Keratinocyte (primary cell): ENCODE measurements at regions not wholly inside any gene's neighbourhood (a gene's known extent, or its start where the extent isn't known, plus 50 kb on each side); places are given as distances from the start of the nearest gene placed in this dataset.

Experiments used
- DNase-seq: peaks from one replicate; pipeline ENCODE4 v3.0.0-alpha.2; 2011; ENCODE audit warnings: low read depth, missing footprints, low spot score
- FAIRE-seq: peaks from 2 replicates; lab custom pipeline; 2011; peaks lifted over from hg19 to GRCh38; lab: Jason Lieb, UNC
- H2AFZ ChIP-seq: 2 replicates; pipeline ENCODE4 v1.6.0; 2012; ENCODE audit warnings: low read length, control low read depth, inconsistent platforms; ENCODE audit not compliant: control insufficient read depth
- H3K27ac ChIP-seq: 2 replicates; pipeline ENCODE4 v1.5.1; 2011; ENCODE audit warnings: low read length; ENCODE audit not compliant: control insufficient read depth, insufficient read depth
- H3K27me3 ChIP-seq: 3 replicates; pipeline ENCODE4 v1.6.0; 2011; ENCODE audit warnings: low read length; ENCODE audit not compliant: control insufficient read depth, insufficient read depth; ENCODE audit errors: extremely low read depth
- H3K36me3 ChIP-seq, 2 experiments: 2 replicates in 1 of 2; 3 replicates in 1 of 2; pipeline ENCODE4 v1.5.1; 2011; ENCODE audit warnings: low read length in 2 of 2, mild to moderate bottlenecking in 1 of 2; ENCODE audit not compliant: control insufficient read depth in 2 of 2, insufficient read depth in 2 of 2; ENCODE audit errors: extremely low read depth in 1 of 2
- H3K4me1 ChIP-seq: 3 replicates; pipeline ENCODE4 v1.5.1; 2011; ENCODE audit warnings: low read length; ENCODE audit not compliant: control insufficient read depth, insufficient read depth; ENCODE audit errors: extremely low read depth
- H3K4me2 ChIP-seq: 3 replicates; pipeline ENCODE4 v1.6.0; 2011; ENCODE audit warnings: low read depth, low read length; ENCODE audit not compliant: control insufficient read depth, insufficient read depth; ENCODE audit errors: extremely low read depth
- H3K4me3 ChIP-seq, 3 experiments: fragments of 200-600 bp in 1 of 3; sonication (generic) in 1 of 3; 2 replicates in 2 of 3; 3 replicates in 1 of 3; pipeline ENCODE4 v1.5.1; 2011 to 2016; ENCODE audit warnings: low read length in 3 of 3, mild to moderate bottlenecking in 3 of 3, control low read depth in 2 of 3, inconsistent platforms in 1 of 3, low read depth in 1 of 3, mixed read lengths in 1 of 3, mixed run types in 1 of 3, moderate library complexity in 1 of 3; ENCODE audit not compliant: control insufficient read depth in 2 of 3, insufficient read depth in 2 of 3; ENCODE audit errors: extremely low read depth in 1 of 3
- H3K79me2 ChIP-seq: 2 replicates; pipeline ENCODE4 v1.6.0; 2012; ENCODE audit warnings: low read length; ENCODE audit not compliant: control insufficient read depth, insufficient read depth
- H3K9ac ChIP-seq: 3 replicates; pipeline ENCODE4 v1.6.0; 2011; ENCODE audit warnings: low read length; ENCODE audit not compliant: control insufficient read depth, insufficient read depth; ENCODE audit errors: extremely low read depth
- H3K9me1 ChIP-seq: 3 replicates; pipeline ENCODE4 v1.6.0; 2011; ENCODE audit warnings: low read length; ENCODE audit not compliant: control insufficient read depth, insufficient read depth; ENCODE audit errors: extremely low read depth
- H3K9me3 ChIP-seq: 2 replicates; pipeline ENCODE4 v1.5.1; 2012; ENCODE audit warnings: low read depth, low read length; ENCODE audit not compliant: control insufficient read depth
- H4K20me1 ChIP-seq: 3 replicates; pipeline ENCODE4 v1.6.0; 2011; ENCODE audit warnings: low read length; ENCODE audit not compliant: control insufficient read depth, insufficient read depth; ENCODE audit errors: extremely low read depth
- EZH2 ChIP-seq: IDR thresholded peaks from one replicate; pipeline ENCODE4 v1.6.1; 2012; ENCODE audit warnings: inconsistent platforms, mild to moderate bottlenecking, low read length, moderate library complexity
- dilution Hi-C: fragments of 300-500 bp; cut with MboI; formaldehyde crosslinking; loops from one replicate; pipeline ENCODE4 v1.7.0; 2020; ENCODE audit warnings: low sequenced_read_pairs; ENCODE audit not compliant: extremely low pct_ligation_motif_present
- TF ChIP-seq, protein P1 (sequence below), 3 experiments: IDR thresholded peaks in 1 of 3; conservative IDR thresholded peaks in 1 of 3; optimal IDR thresholded peaks in 1 of 3; 2 replicates in 2 of 3; 3 replicates in 1 of 3; pipeline versions ENCODE3 to v1.5.1; 2011; ENCODE audit warnings: low read length in 3 of 3, mild to moderate bottlenecking in 3 of 3, moderate library complexity in 2 of 3, control low read depth in 1 of 3, inconsistent platforms in 1 of 3; ENCODE audit not compliant: insufficient read depth in 2 of 3; ENCODE audit errors: extremely low read depth in 1 of 3

DNA sequence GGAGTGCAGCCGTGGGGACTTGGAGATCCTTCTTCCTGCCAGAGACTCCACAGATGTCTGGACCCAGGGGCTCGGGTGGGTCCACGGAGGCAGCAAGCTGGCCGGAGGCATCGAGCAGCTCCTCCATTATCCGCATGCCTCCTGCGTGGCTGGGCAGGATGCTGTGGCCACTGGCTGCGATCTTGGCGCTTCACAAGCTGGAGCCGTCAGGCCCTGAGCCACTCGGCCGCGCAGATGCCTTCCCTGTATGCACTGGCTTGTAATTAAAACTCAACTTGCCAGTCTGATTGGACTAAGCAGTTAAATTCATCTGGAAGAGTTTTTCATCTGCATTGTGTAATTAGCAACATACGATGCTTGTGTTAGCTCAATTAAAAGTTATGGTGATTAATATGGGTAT, 151.5 kb downstream of the AACS start:
- H3K27me3 ChIP-seq: no peaks in the 10 kb centered on the region
- no peaks in the 10 kb centered on the region for H3K36me3 ChIP-seq
- H2AFZ ChIP-seq: no peak overlapping the region
- H3K9me3 ChIP-seq: no peaks in the 10 kb centered on the region
- DNase-seq (no peak), FAIRE-seq (no peak)
- no peaks in the 10 kb centered on the region for H3K4me1 ChIP-seq
- no peaks in the 10 kb centered on the region for H4K20me1 ChIP-seq
- no peak overlapping the region for H3K27ac ChIP-seq
- H3K4me3 ChIP-seq: no peak overlapping the region
- TF ChIP-seq, protein P1, sequence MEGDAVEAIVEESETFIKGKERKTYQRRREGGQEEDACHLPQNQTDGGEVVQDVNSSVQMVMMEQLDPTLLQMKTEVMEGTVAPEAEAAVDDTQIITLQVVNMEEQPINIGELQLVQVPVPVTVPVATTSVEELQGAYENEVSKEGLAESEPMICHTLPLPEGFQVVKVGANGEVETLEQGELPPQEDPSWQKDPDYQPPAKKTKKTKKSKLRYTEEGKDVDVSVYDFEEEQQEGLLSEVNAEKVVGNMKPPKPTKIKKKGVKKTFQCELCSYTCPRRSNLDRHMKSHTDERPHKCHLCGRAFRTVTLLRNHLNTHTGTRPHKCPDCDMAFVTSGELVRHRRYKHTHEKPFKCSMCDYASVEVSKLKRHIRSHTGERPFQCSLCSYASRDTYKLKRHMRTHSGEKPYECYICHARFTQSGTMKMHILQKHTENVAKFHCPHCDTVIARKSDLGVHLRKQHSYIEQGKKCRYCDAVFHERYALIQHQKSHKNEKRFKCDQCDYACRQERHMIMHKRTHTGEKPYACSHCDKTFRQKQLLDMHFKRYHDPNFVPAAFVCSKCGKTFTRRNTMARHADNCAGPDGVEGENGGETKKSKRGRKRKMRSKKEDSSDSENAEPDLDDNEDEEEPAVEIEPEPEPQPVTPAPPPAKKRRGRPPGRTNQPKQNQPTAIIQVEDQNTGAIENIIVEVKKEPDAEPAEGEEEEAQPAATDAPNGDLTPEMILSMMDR (optimal IDR thresholded peaks at IDR 0.05 in 1 of 3, IDR thresholded peaks at IDR 0.05 in 1 of 3, conservative IDR thresholded peaks at IDR 0.05 in 1 of 3; ENCODE audit: extremely low read depth in 1 of 3, insufficient read depth in 2 of 3, low read length in 3 of 3): no peak
- no peak for TF ChIP-seq EZH2
- H3K9ac ChIP-seq: no peak overlapping the region
- dilution Hi-C loops: no loop called here
- no peaks in the 10 kb centered on the region for H3K9me1 ChIP-seq
- no peak overlapping the region for H3K4me2 ChIP-seq
- no peaks in the 10 kb centered on the region for H3K79me2 ChIP-seq

DNA sequence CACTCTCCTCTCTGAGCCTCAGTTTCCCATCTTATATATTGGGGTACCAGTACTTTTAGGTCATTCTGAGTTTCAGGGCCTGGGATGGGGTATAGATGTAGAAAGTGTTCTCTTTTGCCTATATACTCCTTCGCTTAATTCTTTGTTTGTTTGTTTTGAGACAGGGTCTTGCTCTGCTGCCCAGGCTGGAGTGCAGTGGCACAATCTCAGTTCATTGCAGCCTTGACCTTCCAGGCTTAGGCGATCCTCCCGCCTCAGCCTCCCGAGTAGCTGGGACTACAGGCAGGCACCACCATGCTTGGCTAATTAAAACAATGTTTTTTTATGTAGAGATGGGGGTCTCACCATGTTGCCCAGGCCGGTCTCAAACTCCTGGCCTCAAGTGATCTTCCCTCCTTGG, 152.1 kb downstream of the AACS start:
- Histone ChIP-seq H2AFZ (no peak overlapping the region), H3K27ac (no peak overlapping the region), H4K20me1 (no peaks in the 10 kb centered on the region), H3K79me2 (no peaks in the 10 kb centered on the region), H3K4me2 (no peak overlapping the region), H3K9me1 (no peaks in the 10 kb centered on the region), H3K4me1 (no peaks in the 10 kb centered on the region), H3K9ac (no peak overlapping the region), H3K27me3 (no peaks in the 10 kb centered on the region), H3K4me3 (no peak overlapping the region), H3K9me3 (no peaks in the 10 kb centered on the region), H3K36me3 (no peaks in the 10 kb centered on the region)
- DNase-seq: no peak
- dilution Hi-C loops: no loop called here
- TF ChIP-seq, protein P1 (optimal IDR thresholded peaks at IDR 0.05 in 1 of 3, IDR thresholded peaks at IDR 0.05 in 1 of 3, conservative IDR thresholded peaks at IDR 0.05 in 1 of 3; ENCODE audit: extremely low read depth in 1 of 3, insufficient read depth in 2 of 3, low read length in 3 of 3): no peak
- TF ChIP-seq EZH2: no peak
- FAIRE-seq: no peak
